Skin of body (tissue), 1 donor: ENCODE measurements at regions not wholly inside any gene's neighbourhood (a gene's known extent, or its start where the extent isn't known, plus 50 kb on each side); places are given as distances from the start of the nearest gene placed in this dataset.
A peak's percentile ranks its signal among the peaks of the same experiment; 100 is the strongest.

Source experiments
- DNase-seq: peaks from one replicate; lab custom pipeline; 2025; lab: John Stamatoyannopoulos, UW

DNA sequence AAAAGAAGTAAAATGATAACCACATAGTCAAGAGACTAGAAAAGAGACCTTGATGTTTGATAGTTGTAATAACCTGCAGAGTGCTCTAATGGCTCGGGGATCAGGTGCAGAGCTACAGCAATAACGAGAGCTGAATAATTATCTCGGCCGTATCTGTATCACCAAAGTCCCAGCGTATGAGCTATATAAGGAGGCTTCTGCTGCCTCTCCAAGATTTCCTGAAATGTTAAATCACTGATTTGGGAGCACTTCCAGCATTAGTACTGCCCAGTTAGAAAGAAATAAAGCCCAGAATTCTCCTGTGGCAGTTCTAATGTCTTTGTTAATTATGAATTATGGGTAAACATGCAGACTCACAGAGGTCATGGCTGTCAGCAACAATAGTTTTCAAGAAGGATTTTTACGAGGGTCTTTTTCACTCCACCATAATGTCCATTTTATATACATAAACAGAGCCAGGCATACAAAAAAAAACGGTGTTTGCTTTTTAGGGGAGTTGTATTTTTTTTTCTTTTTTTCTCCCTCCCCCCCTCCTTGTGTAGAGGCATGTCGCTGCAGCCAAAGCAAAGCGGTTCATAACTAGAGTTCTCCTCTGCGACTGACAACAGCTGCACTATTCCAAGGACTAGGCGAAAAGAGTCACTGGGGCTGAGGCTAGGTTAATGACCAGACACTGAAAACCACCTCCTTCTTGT lies 168.3 kb upstream of the VRK2 start:
- DNase-seq: no peak

DNA sequence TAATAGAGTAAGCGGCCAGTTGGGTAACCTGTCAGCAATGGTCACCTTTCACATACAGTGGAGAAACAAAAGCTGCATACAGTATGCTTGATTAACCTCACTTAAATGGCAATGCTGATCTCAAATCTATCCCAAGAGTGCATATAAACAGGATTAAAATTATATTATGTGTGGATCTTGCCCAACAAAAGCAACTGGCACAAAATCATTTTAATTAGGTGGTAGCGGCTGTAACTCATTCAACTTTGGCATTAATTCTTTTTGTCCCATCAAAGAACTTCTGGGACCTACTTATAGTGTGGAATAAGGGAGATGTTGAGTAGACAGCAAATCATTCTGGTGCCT lies 167.8 kb upstream of the VRK2 start:
- no peak for DNase-seq

DNA sequence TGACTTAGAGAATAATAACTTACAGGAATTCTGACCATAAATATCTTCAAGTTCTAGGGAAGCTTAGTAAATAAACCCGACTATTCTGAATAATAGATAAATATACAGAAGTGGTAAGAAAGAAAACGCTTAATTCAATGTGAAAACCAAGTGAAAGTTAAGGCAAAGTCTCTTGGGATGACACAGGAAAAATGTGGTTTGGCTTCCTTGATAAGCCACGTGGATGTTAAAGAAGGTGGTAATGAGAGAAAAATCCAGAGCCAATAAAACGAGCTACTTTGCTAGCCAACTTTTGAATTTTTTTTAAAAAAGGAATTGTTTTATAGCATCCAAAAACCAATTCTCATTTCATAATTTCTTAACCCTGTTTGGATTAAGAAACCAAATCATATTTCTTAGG lies 166.2 kb upstream of the VRK2 start:
- no peak for DNase-seq

GRCh38 chr2:57880967-57881366 lies 165.6 kb upstream of the VRK2 start:
- DNase-seq: no peak

GRCh38 chr2:57881998-57882888 lies 164.4 kb upstream of the VRK2 start:
- no peak for DNase-seq

DNA sequence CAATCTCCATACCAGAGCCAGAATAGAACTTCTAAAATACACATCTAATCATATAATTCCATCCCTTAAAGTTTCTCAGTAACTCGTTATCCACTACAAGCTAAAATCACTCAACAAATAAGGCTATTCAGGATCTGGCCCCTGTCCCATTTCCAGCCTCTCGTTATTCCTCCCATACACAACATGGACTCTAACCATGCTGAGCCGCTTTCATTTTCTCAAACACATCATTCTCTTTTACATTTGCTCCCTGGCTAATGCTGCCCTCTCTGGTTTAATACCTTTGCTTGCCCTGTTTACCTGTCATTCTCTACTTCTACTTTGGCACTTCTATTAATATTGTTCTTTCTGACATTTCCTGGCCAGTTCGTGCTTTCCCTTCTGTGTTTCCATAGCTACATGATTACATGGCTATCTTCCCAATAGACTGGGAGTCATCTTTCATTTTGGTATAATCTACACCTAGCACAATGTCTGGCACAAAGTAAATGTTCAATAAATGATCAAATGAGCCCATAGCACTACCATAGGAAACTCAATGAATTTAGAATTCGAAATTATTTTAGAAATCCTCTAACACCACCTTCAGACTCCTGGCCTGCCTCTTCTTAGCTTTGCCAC lies 163.6 kb upstream of the VRK2 start:
- no peak for DNase-seq

DNA sequence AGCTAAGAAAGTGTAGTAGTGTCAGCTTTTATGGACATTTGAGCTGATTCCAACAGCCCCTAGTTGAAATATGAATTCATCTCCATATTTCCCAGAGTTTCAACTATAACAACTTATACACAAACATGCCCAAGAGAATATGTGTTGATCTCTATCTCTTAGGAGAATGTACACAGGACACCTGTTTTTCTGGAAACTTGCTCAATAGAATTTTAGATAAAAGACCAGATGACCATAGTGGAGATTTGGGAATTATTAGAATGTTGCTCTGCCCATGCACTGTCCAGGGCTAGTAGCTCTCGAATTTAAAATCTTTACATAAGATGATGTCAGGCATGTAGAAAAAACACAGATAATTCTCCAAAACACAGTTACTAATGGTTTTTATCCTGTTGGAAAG lies 162.3 kb upstream of the VRK2 start:
- no peak for DNase-seq

DNA sequence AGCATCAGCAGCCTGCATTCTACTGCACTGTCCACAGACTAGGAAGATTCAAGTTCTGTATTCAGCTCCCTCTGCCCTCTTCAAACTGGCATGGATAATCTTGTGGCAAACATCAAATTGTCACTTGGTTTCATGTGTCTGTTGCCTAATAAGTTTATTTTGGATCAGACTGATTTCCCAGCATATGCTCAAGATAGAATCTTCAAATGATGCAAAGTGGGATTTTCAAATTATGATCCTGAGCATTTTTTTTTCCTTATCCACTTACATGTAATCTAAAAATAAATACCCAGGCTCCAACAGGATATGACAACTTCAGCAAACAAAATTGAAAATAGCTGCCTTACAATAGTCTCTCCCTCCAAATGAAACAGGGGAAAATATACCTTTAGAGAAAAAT lies 160.9 kb upstream of the VRK2 start:
- no peak for DNase-seq

DNA sequence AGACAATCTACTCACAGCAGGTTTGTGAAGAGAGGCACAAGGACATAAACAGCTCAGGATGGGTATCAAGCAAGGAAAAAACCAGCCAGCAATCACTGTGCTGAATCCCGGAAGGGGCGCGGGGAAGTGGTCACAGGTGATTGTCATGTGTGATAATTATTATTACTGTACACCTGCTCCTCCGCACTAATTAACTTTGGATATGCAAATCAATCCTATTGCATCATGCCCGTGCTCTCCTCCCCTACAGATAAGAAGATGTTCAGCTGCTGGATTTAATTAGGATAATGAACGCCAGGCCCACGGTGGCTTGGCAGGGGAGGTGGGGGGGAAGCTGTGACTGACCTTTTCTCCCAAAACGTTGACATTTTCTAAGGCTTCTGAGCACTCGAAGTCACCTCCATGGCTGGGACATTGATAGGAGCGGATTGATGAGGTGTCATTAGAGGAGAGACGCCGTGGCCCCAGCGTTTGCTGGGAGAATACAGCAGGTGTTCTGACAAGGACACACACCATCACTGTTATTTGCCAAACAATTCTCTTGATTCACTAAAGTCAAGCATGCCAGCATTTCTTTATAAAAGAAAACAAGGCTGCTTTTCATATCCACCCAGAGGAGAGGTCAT lies 160.3 kb upstream of the VRK2 start:
- DNase-seq: no peak

- no peak for DNase-seq
Measured at GRCh38 chr2:57888463-57888862, 158.1 kb upstream of the VRK2 start.

DNA sequence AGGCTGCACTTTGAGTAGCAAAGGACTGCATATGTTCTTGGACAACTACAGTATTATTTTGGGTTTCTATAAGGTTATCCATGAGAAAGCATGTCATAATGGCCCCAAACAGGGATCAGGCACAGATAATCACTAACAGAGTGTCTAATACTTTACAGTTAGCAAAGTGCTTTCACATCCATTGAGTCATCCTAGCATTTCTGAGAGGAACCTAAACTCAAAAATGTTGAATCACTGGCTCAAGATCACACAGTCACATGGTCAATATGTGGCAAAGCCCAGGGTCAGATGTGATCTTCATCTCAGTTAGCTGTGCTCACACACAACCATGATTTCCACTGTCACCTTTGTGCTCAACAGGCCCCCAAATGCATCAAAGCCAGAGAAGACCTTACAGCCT lies 156.1 kb upstream of the VRK2 start:
- no peak for DNase-seq

- DNase-seq: peak; percentile 12
Measured at GRCh38 chr2:57891086-57891712, 155.4 kb upstream of the VRK2 start.

DNA sequence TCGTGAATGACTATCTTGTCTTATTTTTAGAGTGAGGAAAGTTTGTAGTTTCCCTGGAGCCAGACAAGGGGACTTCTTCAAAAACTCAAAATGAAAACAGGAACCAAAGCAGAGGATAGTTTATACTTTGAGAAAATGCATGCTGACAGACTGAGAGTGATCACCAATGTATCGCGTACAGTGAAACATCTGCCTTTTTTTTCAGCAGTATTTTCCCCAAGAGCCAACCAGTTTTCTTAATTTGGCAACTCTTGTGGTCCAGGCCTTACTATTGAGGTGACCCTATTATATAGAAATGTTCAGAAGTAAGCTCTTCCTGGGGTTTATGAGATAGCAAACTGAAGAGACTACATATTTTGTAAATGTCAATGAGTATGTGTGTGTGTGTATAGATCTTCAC lies 153.7 kb upstream of the VRK2 start:
- no peak for DNase-seq

- no peak for DNase-seq
Measured at GRCh38 chr2:57893347-57893746, 153.3 kb upstream of the VRK2 start.

DNA sequence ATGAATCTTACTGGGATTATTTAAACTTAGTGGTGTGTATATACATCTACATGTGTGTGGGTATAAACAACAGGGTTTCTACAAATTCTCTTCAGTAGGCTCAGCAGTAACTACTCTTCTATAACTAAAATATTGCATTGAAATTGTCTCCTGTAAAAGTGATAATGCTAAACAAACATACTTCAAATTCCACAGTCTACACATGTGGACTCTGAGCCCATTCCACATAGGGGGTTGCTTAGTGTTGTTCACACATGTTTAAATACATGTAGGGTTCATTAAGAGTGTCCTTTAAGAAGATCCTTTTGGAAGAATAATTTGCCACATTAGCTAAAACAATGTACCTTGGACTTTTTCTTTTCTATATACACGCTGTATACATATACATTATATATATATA lies 152.8 kb upstream of the VRK2 start:
- DNase-seq: no peak

GRCh38 chr2:57894381-57894780 lies 152.2 kb upstream of the VRK2 start:
- DNase-seq: no peak

DNA sequence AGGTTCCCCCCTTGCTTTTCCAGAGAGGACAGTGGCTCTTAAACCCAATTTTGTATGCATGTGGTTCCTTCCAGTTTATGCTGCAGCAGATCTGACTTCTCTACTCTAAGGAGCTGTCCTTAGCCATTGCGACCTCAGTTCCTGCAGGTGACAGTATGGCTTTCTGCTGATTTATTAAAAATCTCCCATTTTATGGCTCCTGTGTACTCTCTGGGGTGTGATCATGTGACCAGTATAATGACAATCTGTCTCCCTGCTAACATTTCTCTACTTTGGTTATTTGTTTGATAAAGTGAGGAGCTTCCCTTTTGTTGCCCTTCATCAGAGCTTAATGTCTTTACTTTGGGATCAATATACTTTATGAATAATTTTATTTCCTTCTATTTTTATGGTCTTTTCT lies 148.7 kb upstream of the VRK2 start:
- DNase-seq: no peak

DNA sequence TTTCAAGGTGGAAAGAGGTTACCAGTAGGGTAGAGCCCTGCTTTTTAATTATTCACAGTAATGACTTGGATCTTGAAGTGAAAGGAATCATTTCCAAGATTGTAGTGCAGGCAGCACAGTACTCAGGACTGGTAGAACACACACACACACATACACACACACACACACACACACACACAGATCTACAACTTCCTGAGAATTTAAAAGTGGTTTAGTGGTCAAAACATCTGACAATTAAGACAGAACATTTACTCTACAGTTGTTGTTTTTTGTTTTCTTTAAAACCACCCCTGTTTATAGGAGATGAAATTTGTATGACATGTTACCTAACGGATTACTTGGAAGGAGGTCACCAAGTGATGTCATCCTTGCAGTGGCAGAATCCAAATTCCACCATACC lies 146.7 kb upstream of the VRK2 start:
- no peak for DNase-seq

GRCh38 chr2:57902578-57902977 lies 144.0 kb upstream of the VRK2 start:
- DNase-seq: no peak

DNA sequence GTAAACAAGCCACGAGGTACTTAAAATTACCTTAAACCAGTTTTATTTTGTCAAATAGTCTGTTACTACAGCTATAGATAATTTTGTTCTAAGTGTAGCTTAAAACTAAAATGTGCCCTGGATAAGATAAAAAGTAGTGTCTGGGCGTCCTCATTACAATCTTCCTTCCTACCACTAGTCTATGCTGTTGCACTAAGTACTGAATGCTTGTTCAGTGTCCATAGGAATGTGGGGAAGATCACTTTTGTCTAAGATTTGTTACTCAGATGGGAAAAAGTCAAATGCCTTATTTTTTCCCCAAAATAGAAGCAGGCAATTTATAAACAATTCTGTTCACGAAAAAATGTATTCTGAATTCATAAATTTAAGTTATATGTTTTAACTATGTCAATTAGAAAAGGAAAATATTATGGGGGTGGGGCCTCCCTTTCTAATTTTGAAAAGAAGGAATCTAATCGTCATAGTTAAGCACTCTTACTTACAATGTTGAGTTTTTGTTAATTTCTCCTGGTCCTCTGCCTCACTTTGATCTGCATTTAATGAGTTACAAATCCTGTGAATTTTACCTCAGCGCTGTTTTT lies 140.4 kb upstream of the VRK2 start:
- DNase-seq: peak; percentile 31

DNA sequence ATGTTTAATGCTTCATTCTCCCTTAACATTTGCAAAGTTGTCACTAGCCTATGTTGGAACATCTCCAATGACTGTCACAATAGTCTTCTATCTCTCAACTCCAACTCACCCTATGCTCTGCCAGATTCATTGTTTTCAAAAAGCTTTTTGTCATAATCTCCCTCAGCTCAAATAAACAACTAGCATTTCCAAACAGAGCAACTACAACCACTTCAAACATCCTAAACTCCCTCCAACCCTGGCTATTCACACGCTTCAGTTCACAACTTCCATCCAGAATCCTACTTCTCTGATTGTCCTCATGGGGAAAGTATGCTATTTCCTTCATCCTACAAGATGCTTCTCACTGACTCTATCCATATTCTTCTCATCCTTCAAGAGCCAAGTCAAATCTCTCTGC lies 139.2 kb upstream of the VRK2 start:
- peak; percentile 33 for DNase-seq
